NCI-H146 (cell line): ENCODE measurements at regions not wholly inside any gene's neighbourhood (a gene's known extent, or its start where the extent isn't known, plus 50 kb on each side); places are given as distances from the start of the nearest gene placed in this dataset.
"Not testable (repeated sequence)": the region's sequence is repeated elsewhere in the genome, so short reads cannot be mapped to it uniquely, and the experiment has no call there.

Experiments
- DNase-seq: peaks from one replicate; lab custom pipeline; 2025; lab: John Stamatoyannopoulos, UW

- no peak for DNase-seq
Measured at GRCh38 chr6:121764493-121764892, 329.0 kb downstream of the GJA1 start.

GRCh38 chr6:121765060-121765459 lies 329.6 kb downstream of the GJA1 start:
- no peak for DNase-seq

- DNase-seq = no peak
Measured at GRCh38 chr6:121767211-121767610, 331.8 kb downstream of the GJA1 start.

GRCh38 chr6:121770943-121771342 lies 335.5 kb downstream of the GJA1 start:
- no peak for DNase-seq

GRCh38 chr6:121771937-121772720 lies 336.7 kb downstream of the GJA1 start:
- DNase-seq = no peak

- no peak for DNase-seq
Measured at GRCh38 chr6:121776054-121776453, 340.6 kb downstream of the GJA1 start.

GRCh38 chr6:121780325-121781321 lies 345.2 kb downstream of the GJA1 start:
- DNase-seq = no peak

- no peak for DNase-seq
Measured at GRCh38 chr6:121791396-121792315, 356.2 kb downstream of the GJA1 start.

- DNase-seq = no peak
Measured at GRCh38 chr6:121794630-121795029, 359.2 kb downstream of the GJA1 start.

GRCh38 chr6:121797598-121797997 lies 362.2 kb downstream of the GJA1 start:
- DNase-seq = not testable (repeated sequence)

GRCh38 chr6:121798126-121798525 lies 362.7 kb downstream of the GJA1 start:
- not testable (repeated sequence) for DNase-seq

GRCh38 chr6:121799574-121799973 lies 364.1 kb downstream of the GJA1 start:
- DNase-seq = no peak

GRCh38 chr6:121800047-121800446 lies 364.6 kb downstream of the GJA1 start:
- DNase-seq = no peak

GRCh38 chr6:121806116-121806515 lies 370.7 kb downstream of the GJA1 start:
- DNase-seq = no peak

- DNase-seq = no peak
Measured at GRCh38 chr6:121809211-121809610, 373.8 kb downstream of the GJA1 start.

GRCh38 chr6:121810158-121811032 lies 374.9 kb downstream of the GJA1 start:
- no peak for DNase-seq

- DNase-seq = no peak
Measured at GRCh38 chr6:121811106-121811505, 375.7 kb downstream of the GJA1 start.

- no peak for DNase-seq
Measured at GRCh38 chr6:121816361-121816760, 380.9 kb downstream of the GJA1 start.

GRCh38 chr6:121816906-121817540 lies 381.6 kb downstream of the GJA1 start:
- no peak for DNase-seq

GRCh38 chr6:121823437-121823851 lies 388.0 kb downstream of the GJA1 start:
- no peak for DNase-seq
